ENCODE measurements at regions not wholly inside any gene's neighbourhood (a gene's known extent, or its start where the extent isn't known, plus 50 kb on each side); places are given as distances from the start of the nearest gene placed in this dataset.
A peak's percentile ranks its signal among the peaks of the same experiment; 100 is the strongest.

- no peaks in the 10 kb centered on the region for H3K9me3 ChIP-seq (ENCODE audit: control insufficient read depth in 2 of 2, low read length in 2 of 2)
- H3K4me1 ChIP-seq (ENCODE audit: control insufficient read depth, insufficient read depth, low read length), result no peaks in the 10 kb centered on the region
- no peak overlapping the region for H3K27ac ChIP-seq (ENCODE audit: low read length)
- H3K27me3 ChIP-seq (ENCODE audit: control insufficient read depth in 1 of 2, insufficient read depth in 2 of 2, low read length in 2 of 2), result no peaks in the 10 kb centered on the region
- no peaks in the 10 kb centered on the region for H3K36me3 ChIP-seq (ENCODE audit: control insufficient read depth in 2 of 2, insufficient read depth in 2 of 2, low read length in 2 of 2)
- no peak overlapping the region for H3K4me3 ChIP-seq (ENCODE audit: low read length in 2 of 2)
- no peak overlapping the region for H3K9ac ChIP-seq (ENCODE audit: low read length in 2 of 2)
Observed at GRCh38 chr1:115189814-115190539, 100.7 kb upstream of the TSPAN2 start.

GRCh38 chr1:115188680-115189395, 99.5 kb upstream of the TSPAN2 start:
- Histone ChIP-seq H3K27me3 (ENCODE audit: control insufficient read depth in 1 of 2, insufficient read depth in 2 of 2, low read length in 2 of 2) (no peaks in the 10 kb centered on the region), H3K36me3 (ENCODE audit: control insufficient read depth in 2 of 2, insufficient read depth in 2 of 2, low read length in 2 of 2) (no peaks in the 10 kb centered on the region), H3K27ac (ENCODE audit: low read length) (no peak overlapping the region), H3K9me3 (ENCODE audit: control insufficient read depth in 2 of 2, low read length in 2 of 2) (no peaks in the 10 kb centered on the region), H3K4me3 (ENCODE audit: low read length in 2 of 2) (no peak overlapping the region), H3K4me1 (ENCODE audit: control insufficient read depth, insufficient read depth, low read length) (no peaks in the 10 kb centered on the region), H3K9ac (ENCODE audit: low read length in 2 of 2) (no peak overlapping the region)

GRCh38 chr1:115186711-115187265, 97.5 kb upstream of the TSPAN2 start:
- Histone ChIP-seq H3K4me1 (ENCODE audit: control insufficient read depth, insufficient read depth, low read length) (no peaks in the 10 kb centered on the region), H3K36me3 (ENCODE audit: control insufficient read depth in 2 of 2, insufficient read depth in 2 of 2, low read length in 2 of 2) (no peaks in the 10 kb centered on the region), H3K27ac (ENCODE audit: low read length) (no peak overlapping the region), H3K4me3 (ENCODE audit: low read length in 2 of 2) (no peak overlapping the region), H3K27me3 (ENCODE audit: control insufficient read depth in 1 of 2, insufficient read depth in 2 of 2, low read length in 2 of 2) (no peaks in the 10 kb centered on the region), H3K9ac (ENCODE audit: low read length in 2 of 2) (no peak overlapping the region), H3K9me3 (ENCODE audit: control insufficient read depth in 2 of 2, low read length in 2 of 2) (no peaks in the 10 kb centered on the region)

- H3K36me3 ChIP-seq (ENCODE audit: control insufficient read depth in 2 of 2, insufficient read depth in 2 of 2, low read length in 2 of 2), result no peaks in the 10 kb centered on the region
- no peak overlapping the region for H3K27ac ChIP-seq (ENCODE audit: low read length)
- no peak overlapping the region for H3K4me3 ChIP-seq (ENCODE audit: low read length in 2 of 2)
- no peaks in the 10 kb centered on the region for H3K27me3 ChIP-seq (ENCODE audit: control insufficient read depth in 1 of 2, insufficient read depth in 2 of 2, low read length in 2 of 2)
- H3K9ac ChIP-seq (ENCODE audit: low read length in 2 of 2), result no peak overlapping the region
- no peaks in the 10 kb centered on the region for H3K4me1 ChIP-seq (ENCODE audit: control insufficient read depth, insufficient read depth, low read length)
- no peaks in the 10 kb centered on the region for H3K9me3 ChIP-seq (ENCODE audit: control insufficient read depth in 2 of 2, low read length in 2 of 2)
Observed at GRCh38 chr1:115185336-115185735, 96.0 kb upstream of the TSPAN2 start.

DNA sequence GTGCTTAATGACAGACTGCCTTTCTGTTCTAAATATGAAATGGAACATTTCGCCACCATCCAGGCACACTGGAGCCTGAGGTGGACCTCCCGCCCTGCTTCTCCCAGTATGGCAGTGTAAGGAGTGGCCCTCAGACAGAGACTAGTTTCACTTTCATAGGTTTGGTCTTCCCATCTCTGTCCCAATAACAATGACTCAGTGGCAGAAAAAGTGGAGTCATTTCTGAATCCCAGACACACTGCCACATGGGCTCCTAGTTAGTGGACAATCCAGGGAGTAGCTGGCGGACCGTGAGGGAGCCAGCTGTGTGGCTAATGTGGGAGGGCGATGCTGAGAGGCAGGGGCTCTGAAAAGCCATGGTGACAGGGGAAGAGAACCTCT, 95.6 kb upstream of the TSPAN2 start:
- Histone ChIP-seq H3K4me3 (ENCODE audit: low read length in 2 of 2) (peak overlapping the region in 1 of 2 donors; percentile 22), H3K9ac (ENCODE audit: low read length in 2 of 2) (no peak overlapping the region), H3K4me1 (ENCODE audit: control insufficient read depth, insufficient read depth, low read length) (no peaks in the 10 kb centered on the region), H3K9me3 (ENCODE audit: control insufficient read depth in 2 of 2, low read length in 2 of 2) (no peaks in the 10 kb centered on the region), H3K36me3 (ENCODE audit: control insufficient read depth in 2 of 2, insufficient read depth in 2 of 2, low read length in 2 of 2) (no peaks in the 10 kb centered on the region), H3K27me3 (ENCODE audit: control insufficient read depth in 1 of 2, insufficient read depth in 2 of 2, low read length in 2 of 2) (no peaks in the 10 kb centered on the region), H3K27ac (ENCODE audit: low read length) (no peak overlapping the region)

- H3K27me3 ChIP-seq (ENCODE audit: control insufficient read depth in 1 of 2, insufficient read depth in 2 of 2, low read length in 2 of 2), result no peaks in the 10 kb centered on the region
- peak overlapping the region in 1 of 2 donors; percentile 22 for H3K4me3 ChIP-seq (ENCODE audit: low read length in 2 of 2)
- H3K9me3 ChIP-seq (ENCODE audit: control insufficient read depth in 2 of 2, low read length in 2 of 2), result no peaks in the 10 kb centered on the region
- H3K4me1 ChIP-seq (ENCODE audit: control insufficient read depth, insufficient read depth, low read length), result no peaks in the 10 kb centered on the region
- no peaks in the 10 kb centered on the region for H3K36me3 ChIP-seq (ENCODE audit: control insufficient read depth in 2 of 2, insufficient read depth in 2 of 2, low read length in 2 of 2)
- no peak overlapping the region for H3K9ac ChIP-seq (ENCODE audit: low read length in 2 of 2)
- H3K27ac ChIP-seq (ENCODE audit: low read length), result no peak overlapping the region
Observed at GRCh38 chr1:115184260-115184950, 95.1 kb upstream of the TSPAN2 start.

GRCh38 chr1:115183721-115184259, 94.5 kb upstream of the TSPAN2 start:
- Histone ChIP-seq H3K9me3 (ENCODE audit: control insufficient read depth in 2 of 2, low read length in 2 of 2) (no peaks in the 10 kb centered on the region), H3K4me1 (ENCODE audit: control insufficient read depth, insufficient read depth, low read length) (no peaks in the 10 kb centered on the region), H3K27ac (ENCODE audit: low read length) (no peak overlapping the region), H3K9ac (ENCODE audit: low read length in 2 of 2) (no peak overlapping the region), H3K27me3 (ENCODE audit: control insufficient read depth in 1 of 2, insufficient read depth in 2 of 2, low read length in 2 of 2) (no peaks in the 10 kb centered on the region), H3K4me3 (ENCODE audit: low read length in 2 of 2) (no peak overlapping the region), H3K36me3 (ENCODE audit: control insufficient read depth in 2 of 2, insufficient read depth in 2 of 2, low read length in 2 of 2) (no peaks in the 10 kb centered on the region)

- no peak overlapping the region for H3K27ac ChIP-seq (ENCODE audit: low read length)
- H3K36me3 ChIP-seq (ENCODE audit: control insufficient read depth in 2 of 2, insufficient read depth in 2 of 2, low read length in 2 of 2), result no peaks in the 10 kb centered on the region
- H3K27me3 ChIP-seq (ENCODE audit: control insufficient read depth in 1 of 2, insufficient read depth in 2 of 2, low read length in 2 of 2), result no peaks in the 10 kb centered on the region
- H3K4me1 ChIP-seq (ENCODE audit: control insufficient read depth, insufficient read depth, low read length), result no peaks in the 10 kb centered on the region
- no peak overlapping the region for H3K4me3 ChIP-seq (ENCODE audit: low read length in 2 of 2)
- H3K9ac ChIP-seq (ENCODE audit: low read length in 2 of 2), result no peak overlapping the region
- no peaks in the 10 kb centered on the region for H3K9me3 ChIP-seq (ENCODE audit: control insufficient read depth in 2 of 2, low read length in 2 of 2)
Observed at GRCh38 chr1:115183158-115183557, 93.9 kb upstream of the TSPAN2 start.

DNA sequence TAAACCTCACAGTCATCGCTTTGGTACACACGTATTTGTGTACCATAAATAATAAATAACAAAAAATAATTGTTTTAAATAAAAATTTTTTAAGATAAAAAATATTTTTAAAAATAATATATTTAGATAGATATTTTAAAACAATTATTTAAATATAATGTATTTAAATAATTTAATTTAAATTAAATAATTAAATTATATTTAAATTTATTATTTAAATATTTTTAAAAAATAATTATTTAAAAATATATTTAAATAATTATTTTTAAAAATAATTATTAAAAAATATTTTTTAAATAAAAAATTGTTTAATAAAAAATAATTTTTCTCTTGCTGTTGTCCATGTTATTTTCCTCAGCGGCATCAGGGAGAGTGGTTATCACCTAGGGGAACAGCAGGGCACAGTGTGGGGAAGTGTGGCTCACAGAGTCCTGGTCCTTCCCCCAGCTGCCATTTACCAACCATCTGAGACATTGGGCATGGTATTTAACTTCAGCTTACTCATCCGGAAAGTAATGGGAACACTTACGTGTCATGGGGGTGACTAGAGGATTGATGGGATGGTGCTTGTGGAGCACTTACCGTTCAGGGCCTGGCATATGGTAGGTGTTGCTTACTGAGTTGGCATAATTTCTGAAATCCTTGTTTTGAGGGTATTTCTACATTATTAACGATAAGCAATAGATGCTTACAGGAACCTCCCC, 92.9 kb upstream of the TSPAN2 start:
- no peak overlapping the region for H3K4me3 ChIP-seq (ENCODE audit: low read length in 2 of 2)
- no peak overlapping the region for H3K27ac ChIP-seq (ENCODE audit: low read length)
- no peaks in the 10 kb centered on the region for H3K27me3 ChIP-seq (ENCODE audit: control insufficient read depth in 1 of 2, insufficient read depth in 2 of 2, low read length in 2 of 2)
- no peaks in the 10 kb centered on the region for H3K9me3 ChIP-seq (ENCODE audit: control insufficient read depth in 2 of 2, low read length in 2 of 2)
- no peak overlapping the region for H3K9ac ChIP-seq (ENCODE audit: low read length in 2 of 2)
- H3K4me1 ChIP-seq (ENCODE audit: control insufficient read depth, insufficient read depth, low read length), result no peaks in the 10 kb centered on the region
- H3K36me3 ChIP-seq (ENCODE audit: control insufficient read depth in 2 of 2, insufficient read depth in 2 of 2, low read length in 2 of 2), result no peaks in the 10 kb centered on the region

- no peak overlapping the region for H3K4me3 ChIP-seq (ENCODE audit: low read length in 2 of 2)
- no peaks in the 10 kb centered on the region for H3K36me3 ChIP-seq (ENCODE audit: control insufficient read depth in 2 of 2, insufficient read depth in 2 of 2, low read length in 2 of 2)
- no peak overlapping the region for H3K27ac ChIP-seq (ENCODE audit: low read length)
- H3K27me3 ChIP-seq (ENCODE audit: control insufficient read depth in 1 of 2, insufficient read depth in 2 of 2, low read length in 2 of 2), result no peaks in the 10 kb centered on the region
- H3K9me3 ChIP-seq (ENCODE audit: control insufficient read depth in 2 of 2, low read length in 2 of 2), result no peaks in the 10 kb centered on the region
- H3K4me1 ChIP-seq (ENCODE audit: control insufficient read depth, insufficient read depth, low read length), result no peaks in the 10 kb centered on the region
- H3K9ac ChIP-seq (ENCODE audit: low read length in 2 of 2), result no peak overlapping the region
Observed at GRCh38 chr1:115181231-115181630, 91.9 kb upstream of the TSPAN2 start.

Data from stomach smooth muscle (tissue), 2 donors.